ENCODE measurements at regions not wholly inside any gene's neighbourhood (a gene's known extent, or its start where the extent isn't known, plus 50 kb on each side); places are given as distances from the start of the nearest gene placed in this dataset.

- no peak for DNase-seq (ENCODE audit: low read depth)
Observed at GRCh38 chr13:31686670-31687425, 52.5 kb upstream of the RXFP2 start.
